HUES64 (cell line): ENCODE measurements at regions not wholly inside any gene's neighbourhood (a gene's known extent, or its start where the extent isn't known, plus 50 kb on each side); places are given as distances from the start of the nearest gene placed in this dataset.
"Not testable (repeated sequence)": the region's sequence is repeated elsewhere in the genome, so short reads cannot be mapped to it uniquely, and the experiment has no call there.

ENCODE experiments used
- H3K27ac ChIP-seq: 2 replicates; pipeline ENCODE4 v1.7.0; 2013; ENCODE audit warnings: low read depth, low read length, inconsistent platforms
- H3K27me3 ChIP-seq: 2 replicates; pipeline ENCODE4 v1.6.1; 2013; ENCODE audit warnings: mild to moderate bottlenecking, low read length; ENCODE audit not compliant: insufficient read depth
- H3K36me3 ChIP-seq: 2 replicates; pipeline ENCODE4 v1.6.1; 2013; ENCODE audit warnings: mild to moderate bottlenecking, low read length; ENCODE audit not compliant: insufficient read depth
- H3K4me1 ChIP-seq: 2 replicates; pipeline ENCODE4 v1.6.1; 2013; ENCODE audit warnings: mild to moderate bottlenecking, low read length, moderate library complexity; ENCODE audit not compliant: insufficient read depth
- H3K4me3 ChIP-seq: 2 replicates; pipeline ENCODE4 v1.5.1; 2013; ENCODE audit warnings: mild to moderate bottlenecking, low read length, moderate library complexity
- H3K9ac ChIP-seq: 2 replicates; pipeline ENCODE4 v1.6.1; 2013; ENCODE audit warnings: mild to moderate bottlenecking, low read depth, low read length
- H3K9me3 ChIP-seq: 2 replicates; pipeline ENCODE4 v1.6.1; 2013; ENCODE audit warnings: low read depth, low read length; ENCODE audit not compliant: insufficient read depth
- WGBS: fragments of 150-250, 120-280 bp; methylation state at CpG from one replicate; pipeline ENCODE4 v1.1.7; 2013; ENCODE audit warnings: missing lambda C conversion rate; 5-methylcytosine and 5-hydroxymethylcytosine counted together

- Histone ChIP-seq H3K27me3 (no peaks in the 10 kb centered on the region), H3K4me1 (0 out of 2 replicates have a peak, but pooled peaks cover 4% of the 10 kb centered on the region), H3K9ac (no peak overlapping the region), H3K4me3 (no peak overlapping the region), H3K9me3 (no peaks in the 10 kb centered on the region), H3K27ac (no peak overlapping the region), H3K36me3 (no peaks in the 10 kb centered on the region)
- WGBS: 100% methylated on average over 1 of the region's 1 CpG
Observed at GRCh38 chr5:29469581-29469980, 1723.9 kb upstream of the CDH6 start.

GRCh38 chr5:29462241-29462640, 1731.2 kb upstream of the CDH6 start:
- H3K4me3 ChIP-seq: no peak overlapping the region
- no peak overlapping the region for H3K9ac ChIP-seq
- no peaks in the 10 kb centered on the region for H3K9me3 ChIP-seq
- no peaks in the 10 kb centered on the region for H3K4me1 ChIP-seq
- H3K27me3 ChIP-seq: no peaks in the 10 kb centered on the region
- no peak overlapping the region for H3K27ac ChIP-seq
- H3K36me3 ChIP-seq: no peaks in the 10 kb centered on the region
- 97% methylated on average over 3 of the region's 5 CpGs for WGBS

DNA sequence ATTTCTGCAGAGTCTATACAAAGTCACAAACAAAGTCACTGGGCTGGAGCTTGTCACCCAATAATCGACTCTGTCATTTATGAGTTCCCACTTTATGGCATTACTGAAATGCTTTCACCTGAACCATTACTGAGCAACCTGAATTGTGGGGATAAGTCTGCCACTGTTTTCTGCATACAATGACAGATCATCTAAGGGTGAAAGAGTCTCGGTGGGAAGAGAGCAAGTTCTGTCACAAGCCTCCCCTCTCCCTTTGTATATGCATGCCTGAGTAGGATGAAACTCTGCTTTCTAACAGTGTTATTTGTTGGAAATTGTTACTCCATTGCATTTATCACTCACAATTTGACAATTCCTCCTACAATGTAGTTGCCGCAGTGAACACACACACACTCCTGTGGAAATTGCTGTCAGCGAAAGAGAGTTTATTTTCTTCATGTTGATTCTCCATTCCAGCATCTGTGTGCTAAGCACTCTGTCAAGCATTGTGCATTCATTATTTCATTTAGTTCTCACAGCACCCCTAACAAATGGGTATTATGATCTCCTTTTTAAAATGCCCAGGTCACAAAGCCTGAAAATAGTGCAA, 1732.4 kb upstream of the CDH6 start:
- WGBS: 90% methylated on average over 4 of the region's 4 CpGs
- no peaks in the 10 kb centered on the region for H3K36me3 ChIP-seq
- H3K9ac ChIP-seq: no peak overlapping the region
- H3K4me1 ChIP-seq: no peaks in the 10 kb centered on the region
- no peaks in the 10 kb centered on the region for H3K9me3 ChIP-seq
- no peak overlapping the region for H3K4me3 ChIP-seq
- H3K27me3 ChIP-seq: no peaks in the 10 kb centered on the region
- H3K27ac ChIP-seq: no peak overlapping the region

DNA sequence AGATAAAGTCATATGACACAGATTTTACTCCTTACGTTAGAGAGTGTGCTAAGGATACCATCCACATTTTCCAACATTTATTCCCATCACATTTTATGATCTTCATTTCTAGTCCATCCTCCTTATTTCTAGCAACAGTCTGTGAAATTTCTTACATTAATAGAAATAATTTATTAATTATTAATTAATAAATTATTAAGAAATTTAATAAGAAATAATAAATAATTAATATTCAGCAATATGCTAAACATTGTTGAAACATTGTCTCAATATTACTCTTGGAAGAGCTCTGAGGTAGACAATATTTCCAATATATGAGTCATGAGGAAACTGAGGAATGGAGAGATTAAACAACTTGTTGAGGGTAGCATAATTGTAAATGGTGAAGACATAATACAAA, 1742.5 kb upstream of the CDH6 start:
- H3K36me3 ChIP-seq, H3K4me3 ChIP-seq, H3K9me3 ChIP-seq, H3K27me3 ChIP-seq, H3K9ac ChIP-seq, H3K27ac ChIP-seq, H3K4me1 ChIP-seq: not testable (repeated sequence)
- 100% methylated on average over 1 of the region's 1 CpG for WGBS

DNA sequence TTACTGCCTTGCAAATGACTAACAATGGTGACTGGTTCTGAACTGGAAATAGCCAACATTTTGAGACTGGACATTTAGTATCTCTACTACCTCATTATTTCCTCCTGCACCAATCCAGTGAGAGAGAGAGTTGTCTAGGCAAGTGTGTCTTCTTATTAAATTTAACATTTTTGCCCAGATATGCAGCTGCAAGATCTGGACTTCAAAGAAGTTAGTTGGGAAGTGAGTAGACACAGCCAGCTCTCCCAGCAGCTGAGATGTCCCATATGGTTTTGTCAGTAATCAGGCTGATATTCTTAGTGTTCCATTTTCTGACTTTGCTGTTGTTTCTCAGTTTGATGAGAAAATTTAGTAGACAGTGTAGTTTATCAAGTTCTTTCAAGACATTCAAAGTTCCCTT, 1778.8 kb upstream of the CDH6 start:
- no peak overlapping the region for H3K4me3 ChIP-seq
- no peak overlapping the region for H3K27ac ChIP-seq
- no peaks in the 10 kb centered on the region for H3K36me3 ChIP-seq
- H3K9ac ChIP-seq: no peak overlapping the region
- no peaks in the 10 kb centered on the region for H3K27me3 ChIP-seq
- H3K9me3 ChIP-seq: no peaks in the 10 kb centered on the region
- H3K4me1 ChIP-seq: no peaks in the 10 kb centered on the region

DNA sequence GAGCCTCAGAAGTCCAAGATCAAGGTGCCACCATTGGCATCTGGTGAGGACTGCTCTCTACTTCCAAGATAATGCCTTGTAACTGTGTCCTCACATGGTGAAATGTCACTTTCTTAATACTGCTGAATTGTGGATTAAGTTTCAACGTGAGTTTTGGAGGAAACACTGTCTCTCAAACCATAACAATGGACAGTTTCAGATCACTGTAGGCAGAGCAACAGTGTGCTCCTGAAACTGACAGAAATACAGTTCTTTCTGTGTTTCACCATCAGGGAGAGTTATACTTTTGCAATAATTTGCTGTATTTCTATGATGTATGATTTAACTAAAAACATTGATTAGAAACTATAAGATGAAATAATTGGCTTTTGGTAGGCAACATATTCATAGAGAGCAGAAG, 1780.5 kb upstream of the CDH6 start:
- Histone ChIP-seq H3K36me3 (no peaks in the 10 kb centered on the region), H3K9ac (no peak overlapping the region), H3K4me1 (no peaks in the 10 kb centered on the region), H3K4me3 (no peak overlapping the region), H3K9me3 (no peaks in the 10 kb centered on the region), H3K27me3 (no peaks in the 10 kb centered on the region), H3K27ac (no peak overlapping the region)
- 67% methylated on average over 1 of the region's 1 CpG for WGBS

DNA sequence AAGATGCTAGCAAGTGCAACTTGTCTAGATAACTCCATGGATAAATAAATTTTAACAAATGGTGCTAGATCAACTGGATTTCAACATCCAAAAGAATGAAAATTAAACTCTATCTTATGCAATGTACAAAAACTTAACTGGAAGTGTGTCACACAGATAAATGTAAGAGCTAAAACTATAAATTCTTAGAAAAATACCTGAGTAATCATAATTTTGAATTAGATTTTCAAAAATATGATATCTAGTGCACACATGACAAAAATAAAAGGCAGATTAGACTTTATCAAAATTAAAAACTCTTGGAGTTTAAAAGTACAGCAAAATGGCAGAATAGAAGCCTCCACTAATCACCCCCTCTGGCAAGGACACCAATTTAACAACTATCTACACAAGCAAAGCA, 1791.2 kb upstream of the CDH6 start:
- H3K27ac ChIP-seq: no peak overlapping the region
- no peak overlapping the region for H3K4me3 ChIP-seq
- H3K4me1 ChIP-seq: no peaks in the 10 kb centered on the region
- no peak overlapping the region for H3K9ac ChIP-seq
- H3K27me3 ChIP-seq: no peaks in the 10 kb centered on the region; the same call in 1 of the 2 replicates
- no peaks in the 10 kb centered on the region for H3K36me3 ChIP-seq
- H3K9me3 ChIP-seq: peaks cover 8% of the 10 kb centered on the region; the same call in 1 of the 2 replicates

- no peaks in the 10 kb centered on the region for H3K9me3 ChIP-seq
- no peaks in the 10 kb centered on the region for H3K36me3 ChIP-seq
- H3K9ac ChIP-seq: no peak overlapping the region
- H3K4me1 ChIP-seq: no peaks in the 10 kb centered on the region
- WGBS: 96% methylated on average over 7 of the region's 7 CpGs
- H3K27ac ChIP-seq: no peak overlapping the region
- no peaks in the 10 kb centered on the region for H3K27me3 ChIP-seq
- no peak overlapping the region for H3K4me3 ChIP-seq
Observed at GRCh38 chr5:29389993-29390392, 1803.5 kb upstream of the CDH6 start.

DNA sequence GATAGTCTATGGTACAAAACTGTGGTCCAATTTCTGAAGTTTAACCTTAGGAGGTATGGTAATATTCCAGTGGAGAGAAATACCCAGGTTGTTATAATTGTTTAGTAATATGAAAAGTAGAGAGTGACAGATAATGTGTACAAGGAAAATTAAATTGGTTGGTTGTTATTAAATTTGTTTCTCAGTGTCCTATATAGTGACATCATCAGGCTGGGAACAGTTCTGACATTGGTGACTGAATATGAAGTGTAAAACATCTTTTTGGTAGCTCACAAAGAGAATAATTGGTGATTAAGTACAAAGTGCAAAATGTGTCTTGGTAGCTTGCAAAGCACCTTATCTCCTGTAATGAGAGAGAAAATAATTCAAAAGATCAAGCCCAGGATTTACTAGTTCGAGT, 1806.1 kb upstream of the CDH6 start:
- Histone ChIP-seq H3K27me3 (no peaks in the 10 kb centered on the region), H3K9ac (no peak overlapping the region), H3K36me3 (no peaks in the 10 kb centered on the region), H3K4me3 (no peak overlapping the region), H3K9me3 (no peaks in the 10 kb centered on the region), H3K4me1 (no peaks in the 10 kb centered on the region), H3K27ac (no peak overlapping the region)
- WGBS: 95% methylated on average over 1 of the region's 1 CpG

DNA sequence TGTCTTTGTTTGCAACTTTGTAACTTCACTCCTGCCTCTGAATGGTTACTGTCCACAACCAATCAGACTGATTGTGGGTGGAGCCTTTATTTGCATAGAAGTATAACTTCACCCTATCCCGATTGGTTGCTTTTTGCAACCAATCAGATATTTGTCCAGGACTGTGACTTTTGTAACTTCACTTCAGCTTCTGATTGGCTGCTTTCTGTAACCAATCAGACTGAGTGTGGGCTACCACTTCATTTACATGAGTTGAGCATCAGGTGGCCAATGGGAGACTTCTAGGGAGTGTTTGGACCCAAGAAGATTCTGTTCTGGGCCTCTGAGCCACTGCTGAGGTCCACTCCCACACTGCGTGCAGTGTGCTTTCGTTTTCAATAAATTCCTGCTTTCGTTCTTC, 1810.7 kb upstream of the CDH6 start:
- Histone ChIP-seq H3K4me1 (no peaks in the 10 kb centered on the region), H3K9ac (no peak overlapping the region), H3K9me3 (no peaks in the 10 kb centered on the region), H3K27ac (no peak overlapping the region), H3K4me3 (no peak overlapping the region), H3K36me3 (no peaks in the 10 kb centered on the region), H3K27me3 (no peaks in the 10 kb centered on the region)
- 97% methylated on average over 4 of the region's 4 CpGs for WGBS

- Histone ChIP-seq H3K36me3 (no peaks in the 10 kb centered on the region), H3K9me3 (no peaks in the 10 kb centered on the region), H3K27ac (no peak overlapping the region), H3K9ac (no peak overlapping the region), H3K4me1 (no peaks in the 10 kb centered on the region), H3K27me3 (no peaks in the 10 kb centered on the region), H3K4me3 (no peak overlapping the region)
- no CpG with 5 or more reads among the region's 1 CpG for WGBS
Observed at GRCh38 chr5:29380029-29380428, 1813.5 kb upstream of the CDH6 start.

- 88% methylated on average over 5 of the region's 5 CpGs for WGBS
- H3K9ac ChIP-seq: no peak overlapping the region
- no peak overlapping the region for H3K27ac ChIP-seq
Observed at GRCh38 chr5:29379619-29380018, 1813.9 kb upstream of the CDH6 start.

More at GRCh38 chr5:29379619-29380018, 1813.9 kb upstream of the CDH6 start:
- no peaks in the 10 kb centered on the region for H3K9me3 ChIP-seq
- no peak overlapping the region for H3K4me3 ChIP-seq
- H3K36me3 ChIP-seq: no peaks in the 10 kb centered on the region
- H3K4me1 ChIP-seq: no peaks in the 10 kb centered on the region
- no peaks in the 10 kb centered on the region for H3K27me3 ChIP-seq
